ENCODE measurements at regions not wholly inside any gene's neighbourhood (a gene's known extent, or its start where the extent isn't known, plus 50 kb on each side); places are given as distances from the start of the nearest gene placed in this dataset.

DNA sequence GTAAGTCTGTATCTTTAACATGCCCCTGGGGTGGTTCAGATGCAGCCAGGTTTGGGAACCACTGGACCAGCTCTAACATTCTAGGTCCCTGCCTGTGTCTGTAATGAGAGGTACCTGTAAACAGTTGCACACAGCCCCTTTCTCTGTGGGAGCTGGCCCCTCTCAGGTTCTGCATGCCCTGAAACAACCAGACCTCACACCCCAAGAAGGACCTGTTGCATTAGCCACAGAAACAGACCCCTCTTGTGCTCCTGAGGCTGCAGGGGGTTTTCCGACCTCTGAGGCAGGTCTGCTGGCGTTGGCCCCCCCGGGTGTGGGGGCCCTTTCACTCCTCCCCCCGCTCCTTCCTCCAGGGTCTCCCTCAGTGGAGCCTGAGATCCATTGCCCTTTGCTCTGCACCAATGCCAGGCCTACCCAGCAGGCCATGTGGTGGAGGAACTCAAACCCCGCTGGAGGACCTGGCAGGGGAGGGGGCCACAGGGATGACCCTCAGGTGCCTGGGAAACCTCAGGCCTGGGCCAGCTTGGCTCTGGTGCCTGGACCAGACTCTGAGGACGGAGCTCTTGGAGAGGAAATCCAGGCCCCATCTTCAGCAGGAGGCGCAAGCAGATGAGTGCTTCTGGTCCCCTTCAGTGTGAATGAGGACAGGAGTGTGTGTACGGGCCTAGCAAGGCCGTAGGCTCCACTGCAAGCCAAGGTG is 61.4 kb upstream of the PJA1 start:
- ChIA-PET CTCF (no interaction called here), RAD21 (ENCODE audit: low non-redundant PET in 1 of 2, low total read pairs in 2 of 2, uncharacterized antibody in 2 of 2, unreplicated experiment in 2 of 2) (no interaction called here)

More for the DNA sequence above, 61.4 kb upstream of the PJA1 start:
- H3K9me2 ChIP-seq (ENCODE audit: insufficient read depth): no peaks in the 10 kb centered on the region
- intact Hi-C loops (cut with micrococcal nuclease): no loop called here
- no TSS peak for BruUV-seq (replicated peaks)
- H3K4me3 ChIP-seq (replicated peaks in 1 of 2; ENCODE audit: low read depth in 1 of 2, low read length in 2 of 2): no peak overlapping the region
- no peaks in the 10 kb centered on the region for H4K20me1 ChIP-seq (ENCODE audit: insufficient read depth)
- no peaks in the 10 kb centered on the region for H3K36me3 ChIP-seq (ENCODE audit: control insufficient read depth in 1 of 2, insufficient read depth in 2 of 2, low read length in 2 of 2)
- POLR2A ChIA-PET: no interaction called here
- H2AFZ ChIP-seq (ENCODE audit: low read depth, low read length, poor library complexity, severe bottlenecking): no peak overlapping the region
- no peaks in the 10 kb centered on the region for H3K79me2 ChIP-seq (ENCODE audit: insufficient read depth, low read length)
- DNase-seq (ENCODE audit: low read depth, low spot score): no peak
- H3K4me2 ChIP-seq (ENCODE audit: low read length): no peak overlapping the region
- H3K27me3 ChIP-seq (ENCODE audit: insufficient read depth, low read length): no peaks in the 10 kb centered on the region
- no peak overlapping the region for H3K27ac ChIP-seq (ENCODE audit: low read depth, low read length)
- H3K4me1 ChIP-seq (ENCODE audit: control insufficient read depth in 1 of 2, insufficient read depth in 2 of 2, low read length in 2 of 2): no peaks in the 10 kb centered on the region
- no peak for ATAC-seq
- no peak for TF ChIP-seq TCF7L2 (IDR thresholded peaks at IDR 0.05; ENCODE audit: borderline replicate concordance, extremely low read depth, insufficient read depth, insufficient read length)
- TF ChIP-seq RAD21 (IDR thresholded peaks at IDR 0.05; ENCODE audit: low read depth): no peak
- TF ChIP-seq, protein P1, sequence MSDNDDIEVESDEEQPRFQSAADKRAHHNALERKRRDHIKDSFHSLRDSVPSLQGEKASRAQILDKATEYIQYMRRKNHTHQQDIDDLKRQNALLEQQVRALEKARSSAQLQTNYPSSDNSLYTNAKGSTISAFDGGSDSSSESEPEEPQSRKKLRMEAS (IDR thresholded peaks at IDR 0.05): no peak
- no peak for TF ChIP-seq POLR2A (IDR thresholded peaks at IDR 0.05; ENCODE audit: borderline replicate concordance, extremely low read depth, insufficient read depth, insufficient read length)
- TF ChIP-seq JUND (IDR thresholded peaks at IDR 0.05): no peak
- TF ChIP-seq SIN3A (IDR thresholded peaks at IDR 0.05; ENCODE audit: low read depth): no peak
- TF ChIP-seq CEBPB (IDR thresholded peaks at IDR 0.05; ENCODE audit: low read depth): no peak
- TF ChIP-seq, protein P2, sequence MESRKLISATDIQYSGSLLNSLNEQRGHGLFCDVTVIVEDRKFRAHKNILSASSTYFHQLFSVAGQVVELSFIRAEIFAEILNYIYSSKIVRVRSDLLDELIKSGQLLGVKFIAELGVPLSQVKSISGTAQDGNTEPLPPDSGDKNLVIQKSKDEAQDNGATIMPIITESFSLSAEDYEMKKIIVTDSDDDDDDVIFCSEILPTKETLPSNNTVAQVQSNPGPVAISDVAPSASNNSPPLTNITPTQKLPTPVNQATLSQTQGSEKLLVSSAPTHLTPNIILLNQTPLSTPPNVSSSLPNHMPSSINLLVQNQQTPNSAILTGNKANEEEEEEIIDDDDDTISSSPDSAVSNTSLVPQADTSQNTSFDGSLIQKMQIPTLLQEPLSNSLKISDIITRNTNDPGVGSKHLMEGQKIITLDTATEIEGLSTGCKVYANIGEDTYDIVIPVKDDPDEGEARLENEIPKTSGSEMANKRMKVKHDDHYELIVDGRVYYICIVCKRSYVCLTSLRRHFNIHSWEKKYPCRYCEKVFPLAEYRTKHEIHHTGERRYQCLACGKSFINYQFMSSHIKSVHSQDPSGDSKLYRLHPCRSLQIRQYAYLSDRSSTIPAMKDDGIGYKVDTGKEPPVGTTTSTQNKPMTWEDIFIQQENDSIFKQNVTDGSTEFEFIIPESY (IDR thresholded peaks at IDR 0.05; ENCODE audit: extremely low read depth, insufficient replicate concordance, low read length): no peak
- no peak for TF ChIP-seq CBX3 (IDR thresholded peaks at IDR 0.05; ENCODE audit: low read depth)
- TF ChIP-seq, protein P3, sequence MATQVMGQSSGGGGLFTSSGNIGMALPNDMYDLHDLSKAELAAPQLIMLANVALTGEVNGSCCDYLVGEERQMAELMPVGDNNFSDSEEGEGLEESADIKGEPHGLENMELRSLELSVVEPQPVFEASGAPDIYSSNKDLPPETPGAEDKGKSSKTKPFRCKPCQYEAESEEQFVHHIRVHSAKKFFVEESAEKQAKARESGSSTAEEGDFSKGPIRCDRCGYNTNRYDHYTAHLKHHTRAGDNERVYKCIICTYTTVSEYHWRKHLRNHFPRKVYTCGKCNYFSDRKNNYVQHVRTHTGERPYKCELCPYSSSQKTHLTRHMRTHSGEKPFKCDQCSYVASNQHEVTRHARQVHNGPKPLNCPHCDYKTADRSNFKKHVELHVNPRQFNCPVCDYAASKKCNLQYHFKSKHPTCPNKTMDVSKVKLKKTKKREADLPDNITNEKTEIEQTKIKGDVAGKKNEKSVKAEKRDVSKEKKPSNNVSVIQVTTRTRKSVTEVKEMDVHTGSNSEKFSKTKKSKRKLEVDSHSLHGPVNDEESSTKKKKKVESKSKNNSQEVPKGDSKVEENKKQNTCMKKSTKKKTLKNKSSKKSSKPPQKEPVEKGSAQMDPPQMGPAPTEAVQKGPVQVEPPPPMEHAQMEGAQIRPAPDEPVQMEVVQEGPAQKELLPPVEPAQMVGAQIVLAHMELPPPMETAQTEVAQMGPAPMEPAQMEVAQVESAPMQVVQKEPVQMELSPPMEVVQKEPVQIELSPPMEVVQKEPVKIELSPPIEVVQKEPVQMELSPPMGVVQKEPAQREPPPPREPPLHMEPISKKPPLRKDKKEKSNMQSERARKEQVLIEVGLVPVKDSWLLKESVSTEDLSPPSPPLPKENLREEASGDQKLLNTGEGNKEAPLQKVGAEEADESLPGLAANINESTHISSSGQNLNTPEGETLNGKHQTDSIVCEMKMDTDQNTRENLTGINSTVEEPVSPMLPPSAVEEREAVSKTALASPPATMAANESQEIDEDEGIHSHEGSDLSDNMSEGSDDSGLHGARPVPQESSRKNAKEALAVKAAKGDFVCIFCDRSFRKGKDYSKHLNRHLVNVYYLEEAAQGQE (IDR thresholded peaks at IDR 0.05; ENCODE audit: low read depth): no peak
- no peak for TF ChIP-seq SP1 (IDR thresholded peaks at IDR 0.05; ENCODE audit: low read depth)
- TF ChIP-seq, protein P4, sequence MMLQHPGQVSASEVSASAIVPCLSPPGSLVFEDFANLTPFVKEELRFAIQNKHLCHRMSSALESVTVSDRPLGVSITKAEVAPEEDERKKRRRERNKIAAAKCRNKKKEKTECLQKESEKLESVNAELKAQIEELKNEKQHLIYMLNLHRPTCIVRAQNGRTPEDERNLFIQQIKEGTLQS (IDR thresholded peaks at IDR 0.05): no peak
- TF ChIP-seq EGR1 (IDR thresholded peaks at IDR 0.05; ENCODE audit: low read depth): no peak
- TF ChIP-seq, protein P5, sequence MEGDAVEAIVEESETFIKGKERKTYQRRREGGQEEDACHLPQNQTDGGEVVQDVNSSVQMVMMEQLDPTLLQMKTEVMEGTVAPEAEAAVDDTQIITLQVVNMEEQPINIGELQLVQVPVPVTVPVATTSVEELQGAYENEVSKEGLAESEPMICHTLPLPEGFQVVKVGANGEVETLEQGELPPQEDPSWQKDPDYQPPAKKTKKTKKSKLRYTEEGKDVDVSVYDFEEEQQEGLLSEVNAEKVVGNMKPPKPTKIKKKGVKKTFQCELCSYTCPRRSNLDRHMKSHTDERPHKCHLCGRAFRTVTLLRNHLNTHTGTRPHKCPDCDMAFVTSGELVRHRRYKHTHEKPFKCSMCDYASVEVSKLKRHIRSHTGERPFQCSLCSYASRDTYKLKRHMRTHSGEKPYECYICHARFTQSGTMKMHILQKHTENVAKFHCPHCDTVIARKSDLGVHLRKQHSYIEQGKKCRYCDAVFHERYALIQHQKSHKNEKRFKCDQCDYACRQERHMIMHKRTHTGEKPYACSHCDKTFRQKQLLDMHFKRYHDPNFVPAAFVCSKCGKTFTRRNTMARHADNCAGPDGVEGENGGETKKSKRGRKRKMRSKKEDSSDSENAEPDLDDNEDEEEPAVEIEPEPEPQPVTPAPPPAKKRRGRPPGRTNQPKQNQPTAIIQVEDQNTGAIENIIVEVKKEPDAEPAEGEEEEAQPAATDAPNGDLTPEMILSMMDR (IDR thresholded peaks at IDR 0.05 in 2 of 3, conservative IDR thresholded peaks at IDR 0.05 in 1 of 3; ENCODE audit: borderline replicate concordance in 1 of 3, insufficient read depth in 1 of 3, low read depth in 2 of 3, low read length in 2 of 3): no peak
- no peak for TF ChIP-seq SRF (IDR thresholded peaks at IDR 0.05; ENCODE audit: low read depth)
- no peak for TF ChIP-seq ELF1 (IDR thresholded peaks at IDR 0.05; ENCODE audit: borderline replicate concordance, low read depth)
- TF ChIP-seq YY1 (IDR thresholded peaks at IDR 0.05; ENCODE audit: extremely low read depth, insufficient replicate concordance, low read depth, low read length): no peak
- no peak for TF ChIP-seq ZFX (IDR thresholded peaks at IDR 0.05)
- H3K9ac ChIP-seq (ENCODE audit: low read length): no peak overlapping the region
- no peaks in the 10 kb centered on the region for H3K9me3 ChIP-seq (ENCODE audit: control insufficient read depth in 1 of 2, insufficient read depth in 1 of 2, low read depth in 1 of 2, low read length in 2 of 2)
